ENCODE measurements at regions not wholly inside any gene's neighbourhood (a gene's known extent, or its start where the extent isn't known, plus 50 kb on each side); places are given as distances from the start of the nearest gene placed in this dataset.

DNA sequence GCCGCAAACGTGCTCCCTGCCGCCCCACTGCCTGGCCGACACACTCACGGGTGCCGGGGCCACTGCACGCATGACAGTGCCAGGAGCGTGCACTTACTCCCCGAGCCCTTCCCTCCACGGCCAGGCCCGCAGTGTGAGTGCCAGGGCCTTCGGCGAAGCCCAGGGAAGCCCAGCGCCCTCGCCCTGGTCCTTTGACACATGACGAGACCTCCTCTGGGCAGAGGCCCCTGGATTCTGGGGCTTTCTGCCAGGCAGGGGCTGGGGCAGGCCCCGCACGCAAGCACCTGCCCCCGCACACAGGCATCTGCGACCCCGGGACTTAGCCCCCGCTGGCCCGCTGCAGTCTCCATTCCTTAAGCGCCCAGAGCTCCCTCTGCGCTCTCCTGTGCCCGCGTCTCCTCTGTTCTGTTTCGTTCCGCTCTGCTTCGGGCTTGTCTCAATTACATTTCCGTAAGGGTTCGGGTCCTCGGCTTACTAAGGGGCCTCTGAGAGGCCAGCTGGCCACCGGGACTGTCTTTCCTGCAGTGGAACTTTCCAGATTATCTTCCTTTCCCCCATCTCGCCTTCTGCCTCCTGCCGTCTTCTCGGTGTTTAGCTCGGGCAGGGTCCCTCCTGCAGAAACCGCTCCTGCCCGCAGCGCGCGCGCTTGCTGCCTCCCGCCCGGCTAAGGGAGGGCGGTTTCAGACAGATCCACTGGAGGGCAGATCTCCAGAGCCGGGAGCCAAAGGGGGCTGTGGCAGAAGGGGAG lies 98.8 kb downstream of the ING1 start:
- H4K20me1 ChIP-seq (ENCODE audit: control insufficient read depth, insufficient read depth, low read depth, low read length): no peaks in the 10 kb centered on the region
- no peaks in the 10 kb centered on the region for H3K36me3 ChIP-seq (ENCODE audit: control insufficient read depth, low read length)
- no peaks in the 10 kb centered on the region for H3K9me2 ChIP-seq (replicated peaks; ENCODE audit: control insufficient read depth, low read length)
- H3K4me3 ChIP-seq (ENCODE audit: low read length): no peak overlapping the region
- H3K4me2 ChIP-seq (ENCODE audit: low read length): no peak overlapping the region
- H3K4me1 ChIP-seq (ENCODE audit: control insufficient read depth, low read length): no peaks in the 10 kb centered on the region
- H3K9me3 ChIP-seq (ENCODE audit: control insufficient read depth, insufficient read depth, low read length): no peaks in the 10 kb centered on the region
- peaks cover 5% of the 10 kb centered on the region; the same call in 1 of the 2 replicates for H3K27me3 ChIP-seq (ENCODE audit: control insufficient read depth, low read length)
- no peaks in the 10 kb centered on the region for H3K79me2 ChIP-seq (ENCODE audit: control insufficient read depth, low read length)
- no peak overlapping the region for H3K27ac ChIP-seq (ENCODE audit: low read depth, low read length)
- TF ChIP-seq EZH2phosphoT487 (IDR thresholded peaks at IDR 0.05; ENCODE audit: borderline replicate concordance, low read length): no peak
- TF ChIP-seq CTCF (IDR thresholded peaks at IDR 0.05; ENCODE audit: low read depth, low read length, poor library complexity, severe bottlenecking): no peak
- H3F3A ChIP-seq (ENCODE audit: control insufficient read depth, insufficient read depth): no peaks in the 10 kb centered on the region

- Histone ChIP-seq H3K9me3 (ENCODE audit: control insufficient read depth, insufficient read depth, low read length) (no peaks in the 10 kb centered on the region), H3K27ac (ENCODE audit: low read depth, low read length) (no peak overlapping the region), H3F3A (ENCODE audit: control insufficient read depth, insufficient read depth) (no peaks in the 10 kb centered on the region), H3K9me2 (replicated peaks; ENCODE audit: control insufficient read depth, low read length) (no peaks in the 10 kb centered on the region), H3K27me3 (ENCODE audit: control insufficient read depth, low read length) (no peaks in the 10 kb centered on the region), H3K79me2 (ENCODE audit: control insufficient read depth, low read length) (no peaks in the 10 kb centered on the region), H3K4me3 (ENCODE audit: low read length) (no peak overlapping the region), H3K4me2 (ENCODE audit: low read length) (no peak overlapping the region), H4K20me1 (ENCODE audit: control insufficient read depth, insufficient read depth, low read depth, low read length) (no peaks in the 10 kb centered on the region), H3K36me3 (ENCODE audit: control insufficient read depth, low read length) (no peaks in the 10 kb centered on the region), H3K4me1 (ENCODE audit: control insufficient read depth, low read length) (no peaks in the 10 kb centered on the region)
- no peak for TF ChIP-seq CTCF (IDR thresholded peaks at IDR 0.05; ENCODE audit: low read depth, low read length, poor library complexity, severe bottlenecking)
- no peak for TF ChIP-seq EZH2phosphoT487 (IDR thresholded peaks at IDR 0.05; ENCODE audit: borderline replicate concordance, low read length)
These were observed 99.6 kb downstream of the ING1 start for GRCh38 chr13:110812869-110813645.

GRCh38 chr13:110813646-110814624 lies 100.4 kb downstream of the ING1 start:
- Histone ChIP-seq H3K79me2 (ENCODE audit: control insufficient read depth, low read length) (no peaks in the 10 kb centered on the region), H3K4me3 (ENCODE audit: low read length) (no peak overlapping the region), H3K9me3 (ENCODE audit: control insufficient read depth, insufficient read depth, low read length) (no peaks in the 10 kb centered on the region), H3K4me1 (ENCODE audit: control insufficient read depth, low read length) (no peaks in the 10 kb centered on the region), H3K27ac (ENCODE audit: low read depth, low read length) (no peak overlapping the region), H3K4me2 (ENCODE audit: low read length) (no peak overlapping the region), H3K9me2 (replicated peaks; ENCODE audit: control insufficient read depth, low read length) (no peaks in the 10 kb centered on the region), H4K20me1 (ENCODE audit: control insufficient read depth, insufficient read depth, low read depth, low read length) (no peaks in the 10 kb centered on the region), H3F3A (ENCODE audit: control insufficient read depth, insufficient read depth) (no peaks in the 10 kb centered on the region), H3K27me3 (ENCODE audit: control insufficient read depth, low read length) (no peaks in the 10 kb centered on the region), H3K36me3 (ENCODE audit: control insufficient read depth, low read length) (no peaks in the 10 kb centered on the region)
- no peak for TF ChIP-seq EZH2phosphoT487 (IDR thresholded peaks at IDR 0.05; ENCODE audit: borderline replicate concordance, low read length)
- TF ChIP-seq CTCF (IDR thresholded peaks at IDR 0.05; ENCODE audit: low read depth, low read length, poor library complexity, severe bottlenecking): no peak
